ENCODE measurements at regions not wholly inside any gene's neighbourhood (a gene's known extent, or its start where the extent isn't known, plus 50 kb on each side); places are given as distances from the start of the nearest gene placed in this dataset.

DNA sequence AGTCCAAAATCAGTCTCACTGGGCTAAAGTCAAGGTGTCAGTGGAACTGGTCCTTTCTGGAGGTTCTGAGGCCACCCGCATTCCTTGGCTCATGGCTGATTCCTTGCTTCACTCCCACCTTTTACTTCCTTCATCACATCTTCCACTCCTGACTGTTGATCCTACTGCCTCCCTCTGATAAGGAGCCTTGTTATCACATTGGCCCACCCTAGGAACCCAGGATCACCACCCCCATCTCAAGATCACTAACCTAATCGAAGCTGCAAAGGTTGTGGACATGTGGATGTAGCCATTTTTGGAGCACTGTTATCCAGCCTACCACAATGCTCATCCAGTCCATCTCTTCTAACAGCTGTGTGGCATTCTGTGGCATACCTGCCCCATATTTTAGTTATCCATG, 87.2 kb downstream of the TNFAIP3 start:
- TF ChIP-seq TCF4 (CRISPR knock-in tag; IDR thresholded peaks at IDR 0.05; ENCODE audit: borderline replicate concordance) (no peak), OSR1 (CRISPR knock-in tag; IDR thresholded peaks at IDR 0.05) (no peak), BACH2 (CRISPR knock-in tag; IDR thresholded peaks at IDR 0.05; ENCODE audit: borderline replicate concordance) (no peak), TSHZ2 (CRISPR knock-in tag; IDR thresholded peaks at IDR 0.05) (no peak), SNAI2 (CRISPR knock-in tag; IDR thresholded peaks at IDR 0.05) (no peak), ZFP30 (CRISPR knock-in tag; IDR thresholded peaks at IDR 0.05) (no peak), PATZ1 (CRISPR knock-in tag; IDR thresholded peaks at IDR 0.05; ENCODE audit: borderline replicate concordance) (no peak)
- TF ChIP-seq, protein P1, sequence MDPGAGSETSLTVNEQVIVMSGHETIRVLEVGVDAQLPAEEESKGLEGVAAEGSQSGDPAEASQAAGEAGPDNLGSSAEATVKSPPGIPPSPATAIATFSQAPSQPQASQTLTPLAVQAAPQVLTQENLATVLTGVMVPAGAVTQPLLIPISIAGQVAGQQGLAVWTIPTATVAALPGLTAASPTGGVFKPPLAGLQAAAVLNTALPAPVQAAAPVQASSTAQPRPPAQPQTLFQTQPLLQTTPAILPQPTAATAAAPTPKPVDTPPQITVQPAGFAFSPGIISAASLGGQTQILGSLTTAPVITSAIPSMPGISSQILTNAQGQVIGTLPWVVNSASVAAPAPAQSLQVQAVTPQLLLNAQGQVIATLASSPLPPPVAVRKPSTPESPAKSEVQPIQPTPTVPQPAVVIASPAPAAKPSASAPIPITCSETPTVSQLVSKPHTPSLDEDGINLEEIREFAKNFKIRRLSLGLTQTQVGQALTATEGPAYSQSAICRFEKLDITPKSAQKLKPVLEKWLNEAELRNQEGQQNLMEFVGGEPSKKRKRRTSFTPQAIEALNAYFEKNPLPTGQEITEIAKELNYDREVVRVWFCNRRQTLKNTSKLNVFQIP (CRISPR knock-in tag; IDR thresholded peaks at IDR 0.05; ENCODE audit: borderline replicate concordance, low read depth), result no peak
- ATAC-seq, result no peak

- ATAC-seq, result no peak
- TF ChIP-seq SNAI2 (CRISPR knock-in tag; IDR thresholded peaks at IDR 0.05) (no peak), CSDC2 (CRISPR knock-in tag; IDR thresholded peaks at IDR 0.05) (no peak), OSR1 (CRISPR knock-in tag; IDR thresholded peaks at IDR 0.05) (no peak), BACH2 (CRISPR knock-in tag; IDR thresholded peaks at IDR 0.05; ENCODE audit: borderline replicate concordance) (no peak), ZFP3 (CRISPR knock-in tag; IDR thresholded peaks at IDR 0.05) (no peak), ZFP30 (CRISPR knock-in tag; IDR thresholded peaks at IDR 0.05) (no peak), ISL1 (CRISPR knock-in tag; IDR thresholded peaks at IDR 0.05) (no peak), RARB (CRISPR knock-in tag; IDR thresholded peaks at IDR 0.05) (no peak), TCF4 (CRISPR knock-in tag; IDR thresholded peaks at IDR 0.05; ENCODE audit: borderline replicate concordance) (no peak), ESRRG (CRISPR knock-in tag; IDR thresholded peaks at IDR 0.05) (no peak), PATZ1 (CRISPR knock-in tag; IDR thresholded peaks at IDR 0.05; ENCODE audit: borderline replicate concordance) (no peak)
- TF ChIP-seq, protein P1 (CRISPR knock-in tag; IDR thresholded peaks at IDR 0.05; ENCODE audit: borderline replicate concordance, low read depth), result no peak
- TF ChIP-seq, protein P2, sequence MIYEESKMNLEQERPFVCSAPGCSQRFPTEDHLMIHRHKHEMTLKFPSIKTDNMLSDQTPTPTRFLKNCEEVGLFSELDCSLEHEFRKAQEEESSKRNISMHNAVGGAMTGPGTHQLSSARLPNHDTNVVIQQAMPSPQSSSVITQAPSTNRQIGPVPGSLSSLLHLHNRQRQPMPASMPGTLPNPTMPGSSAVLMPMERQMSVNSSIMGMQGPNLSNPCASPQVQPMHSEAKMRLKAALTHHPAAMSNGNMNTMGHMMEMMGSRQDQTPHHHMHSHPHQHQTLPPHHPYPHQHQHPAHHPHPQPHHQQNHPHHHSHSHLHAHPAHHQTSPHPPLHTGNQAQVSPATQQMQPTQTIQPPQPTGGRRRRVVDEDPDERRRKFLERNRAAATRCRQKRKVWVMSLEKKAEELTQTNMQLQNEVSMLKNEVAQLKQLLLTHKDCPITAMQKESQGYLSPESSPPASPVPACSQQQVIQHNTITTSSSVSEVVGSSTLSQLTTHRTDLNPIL (CRISPR knock-in tag; IDR thresholded peaks at IDR 0.05; ENCODE audit: low read depth), result no peak
Measured at GRCh38 chr6:137956098-137956488, 89.0 kb downstream of the TNFAIP3 start.

- TF ChIP-seq ISL1 (CRISPR knock-in tag; IDR thresholded peaks at IDR 0.05), result no peak
- TF ChIP-seq SNAI2 (CRISPR knock-in tag; IDR thresholded peaks at IDR 0.05), result no peak
- no peak for TF ChIP-seq ZFP3 (CRISPR knock-in tag; IDR thresholded peaks at IDR 0.05)
- TF ChIP-seq ZC3H10 (CRISPR knock-in tag; IDR thresholded peaks at IDR 0.05), result no peak
- TF ChIP-seq, protein P1 (CRISPR knock-in tag; IDR thresholded peaks at IDR 0.05; ENCODE audit: borderline replicate concordance, low read depth), result no peak
- TF ChIP-seq OSR1 (CRISPR knock-in tag; IDR thresholded peaks at IDR 0.05), result no peak
- TF ChIP-seq CSDC2 (CRISPR knock-in tag; IDR thresholded peaks at IDR 0.05), result no peak
- no peak for ATAC-seq
Measured at GRCh38 chr6:137957471-137957870, 90.4 kb downstream of the TNFAIP3 start.
